H4 (cell line): ENCODE measurements at regions not wholly inside any gene's neighbourhood (a gene's known extent, or its start where the extent isn't known, plus 50 kb on each side); places are given as distances from the start of the nearest gene placed in this dataset.

Experiments
- DNase-seq: peaks from one replicate; pipeline ENCODE4 v3.0.0-alpha.2; 2015; ENCODE audit warnings: low spot score

DNA sequence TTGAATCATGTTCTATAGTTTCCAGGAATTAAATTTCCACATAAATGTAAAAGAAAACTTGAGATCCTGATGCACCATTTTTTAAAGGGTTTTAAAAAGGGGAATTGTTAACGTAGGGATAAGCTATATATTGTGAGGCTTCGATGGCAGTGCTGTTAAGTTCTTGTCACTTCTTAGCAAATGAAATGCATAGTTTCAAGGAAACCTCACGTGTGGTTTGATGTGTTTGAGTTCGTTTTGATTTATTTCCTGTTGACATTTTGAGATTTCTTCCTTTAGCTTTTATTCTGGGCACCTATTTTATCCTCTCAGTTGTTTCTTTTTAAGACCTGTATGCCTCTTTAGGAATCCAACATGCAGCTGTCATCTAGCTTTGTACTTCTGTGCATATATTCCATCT lies 301.0 kb downstream of the DOCK8 start:
- DNase-seq, result no peak

DNA sequence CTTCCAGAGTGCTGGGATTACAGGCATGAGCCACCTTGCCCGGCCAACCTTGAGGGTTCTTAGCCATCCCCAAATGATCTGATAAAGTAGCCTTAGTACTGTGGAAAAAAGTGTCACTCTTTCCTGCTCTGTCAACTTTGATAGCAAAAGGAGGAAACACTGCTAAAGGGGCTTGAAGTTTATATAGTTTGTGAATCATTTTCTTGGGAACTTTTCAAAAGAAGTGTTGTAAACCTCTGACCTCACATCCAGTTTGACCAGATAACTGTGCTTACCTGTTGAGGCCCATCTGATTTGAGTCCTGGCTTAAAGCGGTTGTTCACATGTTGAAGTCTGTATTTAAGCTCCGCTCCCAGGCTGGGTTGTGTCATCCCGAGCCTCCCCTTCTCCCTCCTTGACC lies 303.3 kb downstream of the DOCK8 start:
- DNase-seq, result no peak

DNA sequence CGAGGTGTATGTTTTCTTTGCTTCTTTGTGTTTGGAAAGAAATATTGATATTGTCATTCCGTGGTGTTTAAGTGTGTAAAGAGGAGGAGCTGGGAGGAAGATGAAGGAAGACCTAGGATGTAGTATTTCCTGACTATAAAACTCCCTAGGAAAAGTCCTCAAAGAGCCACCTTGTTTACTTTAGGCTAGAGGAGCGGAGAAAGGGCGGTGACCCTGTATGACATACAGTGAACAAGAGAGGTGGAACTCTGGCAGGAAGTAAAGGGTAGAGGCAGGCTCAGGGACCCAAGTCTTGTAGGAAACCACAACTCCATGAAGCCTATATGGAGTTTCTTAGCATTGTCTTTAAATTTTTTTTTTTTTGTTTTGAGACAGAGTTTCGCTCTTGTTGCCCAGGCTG lies 303.9 kb downstream of the DOCK8 start:
- no peak for DNase-seq

DNA sequence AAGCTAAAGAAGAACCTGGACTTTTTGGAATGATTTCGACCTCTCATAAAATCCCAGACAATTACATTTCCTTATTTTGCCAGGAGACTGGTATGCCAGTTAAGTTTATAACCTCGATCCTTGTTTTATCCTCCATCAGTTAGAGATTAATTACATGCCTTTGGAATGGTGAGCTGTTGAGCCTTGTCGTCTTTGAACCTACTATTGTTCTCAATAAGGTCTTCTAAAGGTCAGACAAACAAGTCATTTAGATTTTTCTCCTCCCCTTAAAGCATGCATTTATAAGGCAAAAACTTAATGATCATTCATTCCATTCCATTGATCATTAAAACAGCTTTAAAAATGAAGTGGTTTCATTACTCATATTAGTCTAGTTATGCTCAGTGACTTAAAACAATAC lies 304.9 kb downstream of the DOCK8 start:
- no peak for DNase-seq

DNA sequence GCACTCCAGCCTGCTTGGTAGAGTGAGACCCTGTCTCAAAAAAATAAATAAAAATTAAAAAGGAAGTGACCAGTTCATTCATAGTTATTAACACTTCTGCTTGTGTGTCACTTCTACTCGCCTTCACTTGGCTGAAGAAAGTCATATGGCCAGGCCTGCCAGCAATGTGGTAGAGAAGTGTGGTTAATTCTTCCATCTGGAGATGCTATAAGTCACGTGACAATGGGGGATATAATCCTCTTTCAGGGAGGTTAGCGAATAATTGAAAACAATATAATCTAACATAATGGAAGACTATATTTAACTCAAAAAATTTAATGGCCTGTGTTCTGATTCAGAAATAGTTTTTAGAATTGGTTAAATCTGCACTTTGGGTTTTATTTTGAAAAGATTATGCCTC lies 305.6 kb downstream of the DOCK8 start:
- no peak for DNase-seq

DNA sequence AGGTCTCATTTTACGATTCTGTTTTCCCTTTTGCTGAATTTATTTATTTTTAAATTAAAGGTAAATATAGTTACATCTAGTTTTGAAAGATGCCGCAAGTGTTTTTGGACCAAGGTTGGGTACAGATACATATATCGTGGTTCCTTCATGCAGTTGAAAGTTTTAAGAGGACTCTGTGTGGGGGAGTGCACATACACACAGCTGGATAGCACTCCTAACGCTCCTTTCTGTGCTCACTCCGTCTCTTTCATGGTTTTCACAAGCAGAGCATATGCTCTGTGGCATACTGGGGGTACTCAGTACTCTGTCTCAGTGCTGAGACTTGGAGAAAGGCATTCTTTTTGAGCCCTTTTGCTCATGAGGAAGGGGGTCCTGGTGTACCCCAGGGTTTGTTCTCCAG lies 307.5 kb downstream of the DOCK8 start:
- no peak for DNase-seq

DNA sequence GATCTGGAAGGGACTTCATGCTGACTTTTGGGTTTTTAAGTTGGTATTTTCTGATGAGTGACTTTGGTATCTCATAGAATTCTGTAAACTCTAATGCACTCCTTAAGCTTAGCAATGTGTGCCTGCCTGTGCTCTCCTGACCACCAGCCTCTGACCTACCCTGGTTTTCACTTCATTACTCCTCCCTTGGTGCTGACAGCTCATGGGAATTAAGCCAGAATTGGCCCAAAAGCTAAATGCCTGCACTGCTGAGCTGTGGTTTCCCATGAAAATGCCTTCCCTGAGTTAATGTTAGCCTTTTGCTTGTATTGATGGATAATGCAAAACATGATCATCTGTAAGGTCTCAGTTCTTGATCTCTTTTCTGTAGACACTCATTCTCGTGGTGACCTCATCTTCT lies 308.0 kb downstream of the DOCK8 start:
- no peak for DNase-seq

DNA sequence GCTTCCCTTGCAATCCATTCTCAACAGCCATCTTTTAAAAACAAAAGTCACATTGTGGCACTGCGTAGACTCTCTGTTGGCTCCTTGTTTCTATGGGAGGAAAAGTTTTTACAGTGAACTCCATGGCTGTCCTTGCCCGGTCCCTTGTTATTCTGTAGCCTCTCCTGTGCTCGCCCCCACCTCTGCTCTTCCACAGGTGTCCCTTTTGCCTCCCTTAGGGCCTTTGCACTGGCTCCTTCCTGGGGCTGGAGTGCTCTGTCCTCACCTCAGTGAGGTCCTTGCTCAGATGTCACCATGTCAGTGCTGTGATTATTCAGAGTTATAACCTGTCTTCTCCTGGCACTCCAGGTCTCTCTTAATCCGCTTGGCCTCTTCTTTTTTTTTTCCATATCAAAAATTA lies 308.8 kb downstream of the DOCK8 start:
- no peak for DNase-seq

DNA sequence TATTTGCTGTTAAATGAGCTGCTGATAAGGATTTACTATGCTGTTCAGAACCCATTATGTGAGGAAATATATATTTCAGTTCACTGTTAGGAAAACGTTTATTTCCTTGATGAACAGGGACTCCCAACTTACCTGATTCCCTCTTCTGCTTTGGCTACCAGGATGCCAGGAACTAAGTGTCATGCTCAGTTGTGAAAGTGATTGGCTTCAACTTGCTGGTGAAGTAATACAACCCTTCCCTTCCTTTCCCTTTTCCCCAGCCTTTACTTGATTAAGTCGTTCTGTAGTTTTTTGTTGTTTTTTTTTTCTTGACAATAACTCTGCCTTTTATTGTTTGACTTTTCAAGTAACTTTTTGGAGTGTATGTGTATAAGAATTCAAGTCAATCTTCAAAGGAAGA lies 309.3 kb downstream of the DOCK8 start:
- no peak for DNase-seq

DNA sequence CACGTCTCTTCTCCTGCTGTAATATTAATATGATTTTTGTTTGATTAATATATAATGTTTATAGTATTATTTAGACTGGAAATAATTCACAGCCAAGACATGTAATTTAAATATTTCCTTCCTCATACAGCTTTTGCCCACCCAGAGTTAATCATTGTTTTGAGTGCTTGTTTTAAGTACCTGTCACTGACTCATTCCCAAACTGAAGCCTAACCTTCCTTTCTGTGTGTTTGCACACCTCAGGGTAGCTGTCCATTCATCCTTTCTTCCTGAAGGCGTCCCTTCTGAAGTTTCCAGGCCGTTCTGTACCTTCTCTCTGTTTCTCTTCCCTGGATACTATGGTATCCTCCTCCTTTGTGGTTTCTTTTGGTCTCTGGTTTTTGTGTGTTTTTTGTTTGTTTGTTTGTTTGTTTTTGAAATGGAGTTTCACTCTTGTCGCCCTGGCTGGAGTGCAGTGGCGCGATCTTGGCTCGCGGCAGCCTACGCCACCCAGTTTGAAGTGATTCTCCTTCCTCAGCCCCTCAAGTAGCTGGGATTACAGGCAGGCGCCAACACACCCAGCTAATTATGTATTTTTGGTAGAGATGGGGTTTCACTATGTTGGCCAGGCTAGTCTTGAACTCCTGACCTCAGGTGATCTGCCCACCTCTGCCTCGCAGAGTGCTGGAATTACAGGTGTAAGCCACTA lies 312.4 kb downstream of the DOCK8 start:
- no peak for DNase-seq

DNA sequence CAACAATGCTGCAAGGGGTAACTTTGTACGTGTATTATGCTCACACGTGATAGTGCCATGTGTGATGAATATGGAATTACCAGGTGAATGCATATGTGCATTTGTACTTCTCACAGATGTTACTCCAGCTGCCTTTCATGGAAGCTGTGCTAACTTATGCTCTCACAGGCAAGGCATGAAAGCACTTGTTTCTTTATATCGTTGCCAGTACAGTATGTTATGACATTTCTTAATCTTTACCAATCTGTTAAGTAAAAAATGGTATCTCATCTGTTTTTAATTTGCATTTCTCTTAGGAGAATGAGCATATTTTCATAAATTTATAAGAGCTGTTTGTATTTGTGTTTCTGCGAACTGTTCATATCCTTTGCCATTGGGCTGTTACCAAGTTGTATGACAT lies 311.8 kb upstream of the DMRT1 start:
- no peak for DNase-seq

DNA sequence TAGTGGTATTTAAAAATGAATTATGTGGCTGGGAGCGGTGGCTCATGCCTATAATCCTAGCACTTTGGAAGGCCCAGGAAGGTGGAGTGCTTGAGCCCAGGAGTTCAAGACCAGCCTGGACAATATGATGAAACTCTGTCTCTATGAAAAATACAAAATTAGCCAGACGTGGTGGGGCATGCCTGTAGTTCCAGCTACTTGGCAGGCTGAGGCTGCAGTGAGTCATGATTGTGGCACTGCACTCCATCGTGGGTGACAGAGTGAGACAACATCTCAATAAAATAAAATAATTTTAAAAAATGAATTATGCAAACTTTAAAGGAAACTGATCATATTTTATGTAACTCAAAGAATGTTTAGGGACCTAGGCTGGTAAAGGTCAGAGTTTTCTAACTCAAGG lies 310.8 kb upstream of the DMRT1 start:
- peak; percentile 40 for DNase-seq

DNA sequence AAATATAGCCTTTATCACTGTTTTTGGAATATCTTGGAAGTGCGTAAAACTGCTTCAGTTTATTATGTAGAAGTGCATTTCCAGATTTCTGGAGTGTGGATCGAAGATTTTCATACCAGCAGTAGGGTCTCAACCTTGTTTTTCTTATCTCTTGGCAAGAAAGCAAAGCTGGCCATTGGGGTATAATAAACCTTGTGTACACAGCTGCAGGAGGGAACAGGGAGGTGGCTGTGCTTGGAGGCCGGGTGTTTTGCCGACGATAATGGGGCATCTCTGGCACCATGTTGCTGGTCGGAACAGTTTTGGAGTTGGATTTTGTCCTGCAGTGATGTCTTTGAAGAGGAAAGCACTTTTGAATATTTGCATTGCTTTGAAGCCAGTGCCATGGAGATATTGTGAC lies 308.8 kb upstream of the DMRT1 start:
- no peak for DNase-seq

DNA sequence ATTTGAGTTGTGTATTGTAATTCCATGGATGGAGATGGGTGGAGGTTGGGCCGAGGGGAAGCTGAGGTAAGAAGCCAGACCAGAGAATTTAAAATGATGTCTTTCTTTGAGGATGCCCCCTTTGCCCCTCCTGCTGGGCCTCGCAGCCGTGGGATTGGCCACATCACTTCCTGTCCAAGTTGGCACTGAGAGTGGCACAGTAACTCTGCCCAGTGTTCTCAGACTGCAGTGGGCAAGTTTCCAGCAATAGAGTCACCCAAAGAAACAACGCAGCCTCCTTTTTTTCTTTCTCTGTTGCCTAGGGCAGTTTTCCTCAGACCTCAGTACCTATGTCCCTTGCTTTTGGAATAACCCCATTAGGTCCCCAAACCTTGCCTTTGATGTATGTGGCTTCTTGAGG lies 306.6 kb upstream of the DMRT1 start:
- peak; percentile 30 for DNase-seq

DNA sequence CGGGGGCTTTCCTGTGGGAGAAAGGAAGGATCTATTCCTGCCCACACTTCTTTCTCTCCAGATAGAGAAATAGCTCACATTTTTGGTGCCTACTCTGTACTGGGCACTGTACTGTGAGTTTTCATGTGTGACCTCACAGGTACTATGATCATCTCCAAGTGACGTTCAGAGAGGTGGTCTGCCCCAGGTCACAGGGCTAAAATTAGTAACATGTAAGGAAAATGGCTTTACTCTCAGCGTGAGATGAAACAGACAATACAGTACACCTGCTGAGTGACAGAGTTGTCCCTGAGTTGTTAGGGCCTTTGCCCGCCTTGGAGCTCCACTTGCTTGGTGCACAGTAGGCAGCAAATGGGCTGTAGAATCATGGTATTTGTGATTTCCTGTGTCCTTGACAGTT lies 306.1 kb upstream of the DMRT1 start:
- no peak for DNase-seq

DNA sequence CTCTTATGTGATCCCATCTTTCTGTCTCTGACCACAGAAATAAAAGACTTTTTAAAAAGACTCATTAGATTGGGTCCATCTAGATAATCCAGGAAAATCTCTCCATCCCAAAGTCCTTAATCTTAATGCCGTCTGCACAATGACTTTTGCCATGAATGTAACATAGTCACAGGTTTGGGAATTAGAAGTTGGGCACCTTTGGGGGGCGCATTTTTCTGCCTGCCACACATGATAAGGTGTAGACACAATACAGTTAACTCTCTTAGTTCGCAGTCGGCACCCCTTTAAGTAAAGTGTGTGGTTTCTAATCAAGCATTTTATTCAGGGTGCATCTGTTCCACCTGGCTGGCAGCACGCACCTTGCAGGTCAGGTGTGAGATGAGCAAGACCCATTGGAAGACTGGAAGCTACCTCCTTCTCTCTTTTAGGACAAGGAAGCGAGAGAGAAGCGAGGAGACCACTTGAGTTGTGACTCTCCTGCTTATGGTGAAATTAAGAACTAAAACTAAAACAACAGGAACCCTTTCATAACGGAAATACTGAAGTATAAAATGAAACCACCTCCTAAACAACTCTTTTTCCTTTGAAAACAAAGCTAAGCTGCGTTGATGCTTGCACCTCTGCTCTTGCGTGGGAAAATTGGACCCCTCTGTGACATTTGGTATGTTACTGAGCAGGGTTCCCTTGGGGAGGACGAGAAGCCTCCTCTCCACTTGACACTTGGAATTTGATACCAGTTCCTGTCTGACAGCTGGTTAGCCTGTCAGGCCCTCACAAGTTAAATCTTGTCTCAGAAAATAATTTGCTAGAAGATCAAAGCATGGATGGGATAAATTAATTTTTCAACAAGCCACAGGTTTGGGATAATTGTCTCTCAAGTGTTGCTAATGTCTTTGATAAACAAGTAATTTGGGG lies 304.6 kb upstream of the DMRT1 start:
- DNase-seq, result no peak

DNA sequence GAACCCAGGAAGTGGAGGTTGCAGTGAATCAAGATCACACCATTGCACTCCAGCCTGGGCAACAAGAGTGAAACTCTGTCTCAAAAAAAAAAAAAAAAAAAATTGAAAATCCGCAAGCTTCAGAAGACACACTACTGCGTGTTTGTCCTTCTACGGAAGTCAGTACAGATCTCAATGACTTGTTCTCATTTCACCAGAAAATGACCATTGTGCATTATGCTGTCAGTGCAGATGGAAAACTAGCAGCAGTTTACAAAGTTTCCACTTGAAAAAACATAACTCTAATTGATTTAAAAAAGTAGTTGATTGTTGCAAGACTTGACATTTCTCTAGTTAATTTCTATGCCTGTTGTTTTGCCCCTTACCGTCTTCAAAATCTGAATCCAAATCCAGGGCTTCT lies 298.0 kb upstream of the DMRT1 start:
- DNase-seq, result no peak

DNA sequence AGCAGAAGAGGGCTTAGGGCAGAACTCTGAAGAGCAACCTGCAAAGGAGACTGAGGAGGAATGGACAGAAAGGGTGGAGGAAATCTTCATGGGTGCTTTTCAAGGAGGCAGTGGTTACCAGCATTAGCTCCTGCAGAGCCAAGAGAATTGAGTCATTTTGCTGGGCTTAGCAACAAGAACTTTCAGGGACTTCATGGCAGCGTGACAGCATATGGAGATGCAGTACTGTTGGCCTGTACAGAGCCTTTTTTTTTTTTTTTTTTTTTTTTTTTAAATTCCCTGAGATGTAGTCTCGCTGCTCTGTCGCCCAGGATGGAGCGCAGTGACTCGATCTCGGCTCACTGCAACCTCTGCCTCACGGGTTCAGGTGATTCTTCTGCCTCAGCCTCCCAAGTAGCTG lies 296.0 kb upstream of the DMRT1 start:
- DNase-seq, result no peak

DNA sequence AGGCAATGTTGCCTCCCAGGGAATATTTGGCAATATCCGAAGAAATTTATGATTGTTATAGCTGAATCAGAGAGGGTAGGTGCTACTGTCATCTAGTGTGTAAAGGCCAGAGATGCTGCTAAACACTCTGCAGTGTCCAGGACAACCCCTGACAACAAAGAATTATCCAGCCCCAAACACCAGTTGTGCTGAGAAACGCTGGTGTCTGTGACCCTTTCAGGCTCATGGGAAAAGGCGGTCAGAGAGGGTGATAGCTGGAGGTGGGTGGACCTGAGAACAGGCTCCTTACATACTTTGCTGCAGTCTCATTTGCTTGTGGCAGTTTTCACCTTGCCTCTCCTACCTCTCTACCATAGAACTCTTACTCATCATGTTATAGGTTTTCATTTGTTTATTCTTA lies 295.3 kb upstream of the DMRT1 start:
- DNase-seq, result no peak

DNA sequence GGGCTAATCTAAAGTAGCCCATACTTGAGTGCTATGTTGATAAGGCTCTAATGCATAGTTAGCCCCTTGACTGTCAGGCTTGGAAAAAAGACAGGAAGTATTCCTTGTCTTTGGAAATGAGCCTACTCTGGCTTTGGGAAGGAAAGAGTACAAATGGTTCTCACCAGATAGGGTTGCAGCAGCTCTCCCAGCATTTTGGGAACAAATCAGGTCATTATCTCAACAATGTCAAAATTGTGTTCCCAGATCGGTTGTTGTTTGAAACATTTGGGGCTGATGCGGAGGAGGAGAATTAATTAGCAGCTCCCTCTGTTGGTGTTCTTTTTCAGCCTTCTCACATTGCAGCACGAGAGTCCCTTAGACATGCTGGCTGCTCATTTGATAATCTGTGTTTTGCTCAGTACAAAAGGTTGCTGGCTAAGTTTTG lies 294.7 kb upstream of the DMRT1 start:
- no peak for DNase-seq

DNA sequence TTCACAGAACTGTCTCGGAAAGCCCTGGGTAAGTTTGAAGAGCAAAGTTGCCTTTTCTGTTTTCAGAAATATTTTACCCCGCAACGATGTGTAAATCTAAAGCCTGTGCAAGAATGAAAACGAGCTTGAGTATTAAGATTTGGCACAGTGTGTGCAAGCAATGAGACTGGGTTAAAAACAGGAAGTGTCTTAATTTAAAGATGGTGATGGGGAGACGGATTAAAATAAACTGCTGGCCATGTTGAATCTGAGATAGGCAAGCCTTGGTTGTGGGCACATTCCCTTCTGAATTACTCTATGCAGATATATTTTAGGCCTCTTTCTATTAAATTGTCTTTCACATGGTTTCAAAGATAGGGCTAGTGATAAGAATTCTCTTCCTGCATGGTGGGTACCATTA lies 294.2 kb upstream of the DMRT1 start:
- DNase-seq, result no peak

DNA sequence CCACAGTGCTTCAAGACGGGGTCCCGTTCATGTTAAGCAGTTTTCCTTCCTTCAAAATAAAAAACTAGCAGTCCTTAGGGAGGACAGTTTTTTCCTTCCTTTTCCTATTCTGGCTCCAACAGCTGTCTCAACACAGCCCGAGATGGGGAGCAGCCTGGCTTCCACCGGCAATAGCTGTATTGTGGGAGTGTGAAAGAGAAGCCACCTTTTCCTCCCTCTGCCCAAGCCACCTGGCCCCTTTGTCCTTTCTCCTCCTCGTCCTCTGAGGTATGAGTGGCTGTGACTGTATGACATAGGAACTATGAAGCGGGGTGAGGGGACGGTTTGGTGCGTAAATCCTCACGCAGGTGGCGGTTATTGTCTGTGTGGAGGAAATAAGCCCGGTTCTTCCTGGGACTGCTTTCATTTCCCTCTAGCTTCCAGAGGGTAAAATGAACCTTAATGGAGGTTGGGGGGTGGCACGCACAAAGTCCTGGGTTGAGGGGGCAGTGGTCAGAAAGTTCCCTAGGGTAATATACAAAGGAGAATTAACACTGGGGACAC lies 292.0 kb upstream of the DMRT1 start:
- no peak for DNase-seq

DNA sequence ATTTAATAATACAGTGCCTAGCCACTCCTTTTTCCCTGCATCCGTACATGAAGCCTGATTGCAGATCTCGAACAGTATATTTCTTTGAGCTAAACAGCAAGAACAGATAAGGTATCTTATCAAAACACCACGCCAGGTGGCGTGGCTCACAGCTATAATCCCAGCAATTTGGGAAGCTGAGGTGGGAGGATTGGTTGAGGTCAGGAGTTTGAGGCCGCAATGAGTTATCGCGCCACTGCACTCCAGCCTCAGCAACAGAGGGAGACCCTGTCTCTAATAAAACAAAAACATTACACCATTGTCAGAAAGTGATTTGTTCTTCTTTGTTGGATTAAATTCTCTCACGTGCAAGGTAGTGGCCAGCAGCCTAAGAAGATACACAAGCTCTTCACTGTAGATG lies 291.2 kb upstream of the DMRT1 start:
- DNase-seq, result no peak
